C4-2B (cell line): ENCODE measurements at regions not wholly inside any gene's neighbourhood (a gene's known extent, or its start where the extent isn't known, plus 50 kb on each side); places are given as distances from the start of the nearest gene placed in this dataset.

Experiments
- ZFX ChIP-seq: fragments of 450-650 bp; IDR thresholded peaks from 2 replicates; pipeline ENCODE4 v1.6.1; 2017
- TF ChIP-seq, protein P1 (sequence below): fragments of 450-650 bp; conservative IDR thresholded peaks from 2 replicates; pipeline ENCODE4 v1.5.1; 2017; ENCODE audit warnings: mild to moderate bottlenecking

DNA sequence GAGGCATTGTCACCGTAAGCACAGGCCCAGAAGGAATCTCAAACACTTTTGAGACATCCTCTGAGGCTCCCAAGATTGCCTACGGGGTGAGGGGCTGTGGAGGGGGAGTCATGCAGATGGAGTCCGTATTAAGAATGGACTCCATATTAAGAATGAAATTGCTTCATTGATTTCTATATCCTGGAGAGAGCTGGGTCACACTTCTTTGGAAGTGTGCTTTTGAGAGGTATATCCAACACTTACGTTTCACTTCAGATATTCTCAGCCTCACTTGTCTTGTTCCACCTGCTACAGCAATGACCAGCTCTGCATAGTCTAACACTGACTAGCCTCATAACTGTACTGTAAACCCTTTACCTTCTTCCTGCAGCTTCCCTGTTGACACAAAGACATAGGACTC lies 62.6 kb upstream of the ARHGAP5 start:
- TF ChIP-seq, protein P1, sequence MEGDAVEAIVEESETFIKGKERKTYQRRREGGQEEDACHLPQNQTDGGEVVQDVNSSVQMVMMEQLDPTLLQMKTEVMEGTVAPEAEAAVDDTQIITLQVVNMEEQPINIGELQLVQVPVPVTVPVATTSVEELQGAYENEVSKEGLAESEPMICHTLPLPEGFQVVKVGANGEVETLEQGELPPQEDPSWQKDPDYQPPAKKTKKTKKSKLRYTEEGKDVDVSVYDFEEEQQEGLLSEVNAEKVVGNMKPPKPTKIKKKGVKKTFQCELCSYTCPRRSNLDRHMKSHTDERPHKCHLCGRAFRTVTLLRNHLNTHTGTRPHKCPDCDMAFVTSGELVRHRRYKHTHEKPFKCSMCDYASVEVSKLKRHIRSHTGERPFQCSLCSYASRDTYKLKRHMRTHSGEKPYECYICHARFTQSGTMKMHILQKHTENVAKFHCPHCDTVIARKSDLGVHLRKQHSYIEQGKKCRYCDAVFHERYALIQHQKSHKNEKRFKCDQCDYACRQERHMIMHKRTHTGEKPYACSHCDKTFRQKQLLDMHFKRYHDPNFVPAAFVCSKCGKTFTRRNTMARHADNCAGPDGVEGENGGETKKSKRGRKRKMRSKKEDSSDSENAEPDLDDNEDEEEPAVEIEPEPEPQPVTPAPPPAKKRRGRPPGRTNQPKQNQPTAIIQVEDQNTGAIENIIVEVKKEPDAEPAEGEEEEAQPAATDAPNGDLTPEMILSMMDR: no peak
- TF ChIP-seq ZFX: no peak
